C4-2B (cell line): ENCODE measurements at regions not wholly inside any gene's neighbourhood (a gene's known extent, or its start where the extent isn't known, plus 50 kb on each side); places are given as distances from the start of the nearest gene placed in this dataset.

Experiments used
- H3K27ac ChIP-seq: fragments of 450-650 bp; 2 replicates; pipeline ENCODE4 v1.5.1; 2017
- CTCF ChIP-seq: fragments of 450-650 bp; conservative IDR thresholded peaks from 2 replicates; pipeline ENCODE4 v1.5.1; 2017; ENCODE audit warnings: mild to moderate bottlenecking
- ZFX ChIP-seq: fragments of 450-650 bp; IDR thresholded peaks from 2 replicates; pipeline ENCODE4 v1.6.1; 2017

- no peak overlapping the region for H3K27ac ChIP-seq
- TF ChIP-seq CTCF (no peak), ZFX (no peak)
Measured at GRCh38 chr9:1236061-1236460, 185.9 kb downstream of the DMRT2 start.

DNA sequence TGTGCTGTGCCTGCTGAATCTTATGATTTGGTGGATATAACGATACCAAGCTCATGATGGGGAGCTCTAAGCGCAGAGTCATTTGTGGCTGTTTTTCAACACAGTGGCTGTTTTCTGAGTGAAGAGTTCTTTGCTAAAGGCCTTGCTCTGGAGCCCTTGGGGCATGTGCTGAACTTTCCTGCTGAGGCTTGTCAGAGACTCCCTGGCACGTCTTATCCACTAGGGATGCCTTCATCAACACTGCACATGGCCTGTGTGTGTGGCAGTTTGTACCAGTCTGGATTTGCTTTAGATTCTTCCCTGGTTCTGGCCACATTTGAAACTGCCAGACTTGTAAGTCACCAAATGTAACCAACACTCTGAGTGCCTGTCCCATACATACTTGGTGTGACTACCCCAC is 188.2 kb downstream of the DMRT2 start:
- TF ChIP-seq CTCF (no peak), ZFX (no peak)
- H3K27ac ChIP-seq: no peak overlapping the region

DNA sequence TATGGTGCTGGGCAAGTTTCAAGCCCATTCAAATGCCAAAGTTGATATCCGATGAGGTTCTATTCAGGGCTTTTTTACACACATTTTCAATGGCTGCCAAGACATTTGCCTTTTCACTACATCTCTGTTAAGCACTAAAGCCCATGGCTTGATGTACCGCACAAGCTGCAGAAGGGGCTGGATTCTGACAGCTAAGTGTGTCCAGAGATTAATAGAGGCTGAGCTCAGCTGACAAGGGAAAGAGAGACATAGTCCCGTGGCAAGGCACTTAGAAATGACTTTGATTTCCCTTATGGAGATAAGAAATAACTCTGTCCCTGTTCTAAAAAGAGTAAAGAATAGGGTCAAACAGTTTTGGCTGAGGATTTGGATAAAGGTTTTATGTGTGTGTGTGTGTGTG is 198.6 kb downstream of the DMRT2 start:
- TF ChIP-seq CTCF (no peak), ZFX (no peak)
- H3K27ac ChIP-seq: no peak overlapping the region

DNA sequence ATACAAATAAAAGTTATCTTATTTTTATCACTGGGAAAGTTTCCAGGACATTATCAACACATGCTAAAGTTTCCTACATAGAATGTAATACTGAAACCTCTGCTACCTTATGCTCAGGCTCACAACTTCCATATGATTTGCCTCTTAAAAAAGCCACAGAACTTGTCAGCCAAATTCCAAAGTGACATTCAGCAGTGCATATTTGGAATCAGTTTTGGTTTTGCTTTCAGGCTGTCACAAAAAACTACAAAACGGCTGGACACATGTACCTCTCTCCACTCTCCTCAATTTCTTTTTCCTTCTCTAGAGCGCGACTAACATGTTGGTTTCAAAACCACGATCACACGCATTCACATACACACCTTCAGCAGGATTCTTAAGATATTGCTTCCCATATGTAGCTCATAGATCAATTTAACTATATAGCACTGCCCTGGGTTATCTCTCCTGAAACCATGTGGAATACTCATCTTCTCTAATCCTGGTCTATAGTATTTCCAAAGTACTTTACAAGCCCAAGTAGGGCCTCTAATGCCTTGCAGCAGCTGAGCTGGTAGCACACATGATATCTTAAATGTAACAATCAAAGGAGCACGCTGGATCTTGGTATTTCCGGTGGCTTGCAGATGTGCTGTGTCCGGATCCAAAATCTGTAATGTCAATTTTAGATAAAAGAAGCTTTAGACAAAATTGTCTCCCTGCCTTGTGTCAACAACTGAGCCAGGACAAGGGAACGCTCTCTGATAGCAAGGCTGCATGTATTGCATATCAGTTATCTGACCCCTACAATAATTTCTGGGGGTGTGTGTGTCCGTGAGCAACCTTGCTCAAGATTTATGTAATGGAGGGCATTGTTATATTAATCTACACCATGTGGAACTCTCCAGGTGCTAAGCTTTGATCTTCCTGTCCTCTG is 203.2 kb downstream of the DMRT2 start:
- no peak overlapping the region for H3K27ac ChIP-seq
- TF ChIP-seq CTCF: no peak
- no peak for TF ChIP-seq ZFX

- TF ChIP-seq CTCF (no peak), ZFX (no peak)
- no peak overlapping the region for H3K27ac ChIP-seq
Measured at GRCh38 chr9:1254071-1254470, 203.9 kb downstream of the DMRT2 start.

GRCh38 chr9:1256178-1256577 is 206.0 kb downstream of the DMRT2 start:
- TF ChIP-seq CTCF: no peak
- no peak for TF ChIP-seq ZFX

DNA sequence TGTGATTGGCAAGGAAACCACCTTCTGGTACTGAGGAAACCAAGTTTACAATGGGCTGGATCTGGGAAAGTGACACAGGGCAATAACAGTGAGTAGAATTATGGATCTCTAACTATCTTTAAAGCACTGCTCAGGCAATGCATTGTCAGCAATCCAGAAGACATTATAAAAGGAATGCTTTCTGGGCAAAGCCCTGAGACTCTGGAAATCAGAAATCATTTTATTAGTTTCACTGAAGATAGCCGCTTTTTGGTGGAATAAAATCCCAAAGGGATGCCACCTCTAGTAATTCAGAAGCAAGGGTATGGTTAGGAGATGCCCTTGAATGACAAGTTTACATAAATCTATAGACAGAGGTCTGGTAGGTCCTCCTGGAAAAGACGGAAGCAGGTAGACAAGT is 211.1 kb downstream of the DMRT2 start:
- no peak for TF ChIP-seq CTCF
- no peak for TF ChIP-seq ZFX

More at GRCh38 chr9:1256178-1256577, 206.0 kb downstream of the DMRT2 start:
- H3K27ac ChIP-seq: no peak overlapping the region

More for the DNA sequence above, 211.1 kb downstream of the DMRT2 start:
- H3K27ac ChIP-seq: no peak overlapping the region
